Astrocyte of the spinal cord (primary cell): ENCODE measurements at regions not wholly inside any gene's neighbourhood (a gene's known extent, or its start where the extent isn't known, plus 50 kb on each side); places are given as distances from the start of the nearest gene placed in this dataset.
A peak's percentile ranks its signal among the peaks of the same experiment; 100 is the strongest.
"Not testable (repeated sequence)": the region's sequence is repeated elsewhere in the genome, so short reads cannot be mapped to it uniquely, and the experiment has no call there.

Experiments used
- DNase-seq: peaks from one replicate; pipeline ENCODE4 v3.0.0; 2011; ENCODE audit warnings: low read depth, low spot score
- H3K4me3 ChIP-seq: 2 replicates; pipeline ENCODE4 v1.5.1; 2011; ENCODE audit warnings: low read depth, mild to moderate bottlenecking, low read length, moderate library complexity
- in situ Hi-C: cut with HindIII; loops from 2 replicates; pipeline ENCODE4 v1.10.0; 2017; ENCODE audit warnings: low sequenced_read_pairs
- TF ChIP-seq, protein P1 (sequence below): IDR thresholded peaks from 2 replicates; pipeline ENCODE4 v1.5.1; 2012; ENCODE audit warnings: low read depth, mild to moderate bottlenecking, low read length, inconsistent platforms

DNA sequence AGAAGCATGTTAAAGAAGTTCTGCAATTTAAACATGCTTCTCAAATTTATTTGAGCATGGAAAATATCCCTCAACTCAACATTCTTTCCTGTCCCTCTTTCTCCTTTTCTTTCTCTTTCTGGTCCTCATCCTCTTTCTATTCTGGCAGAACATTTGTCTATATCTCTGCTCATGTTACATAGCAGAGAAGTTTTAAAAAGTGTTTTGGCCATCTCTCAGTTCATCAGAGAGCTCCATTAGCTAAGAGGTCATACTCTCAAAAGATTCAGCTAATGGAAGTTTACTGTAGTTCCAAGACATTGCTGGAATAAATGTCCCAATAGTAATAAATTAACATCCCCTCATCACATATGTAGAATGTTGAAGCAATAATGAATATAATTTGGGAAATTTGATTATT lies 53.5 kb downstream of the XCL2 start:
- DNase-seq = no peak
- in situ Hi-C loops = no loop called here
- H3K4me3 ChIP-seq = no peak overlapping the region
- TF ChIP-seq, protein P1, sequence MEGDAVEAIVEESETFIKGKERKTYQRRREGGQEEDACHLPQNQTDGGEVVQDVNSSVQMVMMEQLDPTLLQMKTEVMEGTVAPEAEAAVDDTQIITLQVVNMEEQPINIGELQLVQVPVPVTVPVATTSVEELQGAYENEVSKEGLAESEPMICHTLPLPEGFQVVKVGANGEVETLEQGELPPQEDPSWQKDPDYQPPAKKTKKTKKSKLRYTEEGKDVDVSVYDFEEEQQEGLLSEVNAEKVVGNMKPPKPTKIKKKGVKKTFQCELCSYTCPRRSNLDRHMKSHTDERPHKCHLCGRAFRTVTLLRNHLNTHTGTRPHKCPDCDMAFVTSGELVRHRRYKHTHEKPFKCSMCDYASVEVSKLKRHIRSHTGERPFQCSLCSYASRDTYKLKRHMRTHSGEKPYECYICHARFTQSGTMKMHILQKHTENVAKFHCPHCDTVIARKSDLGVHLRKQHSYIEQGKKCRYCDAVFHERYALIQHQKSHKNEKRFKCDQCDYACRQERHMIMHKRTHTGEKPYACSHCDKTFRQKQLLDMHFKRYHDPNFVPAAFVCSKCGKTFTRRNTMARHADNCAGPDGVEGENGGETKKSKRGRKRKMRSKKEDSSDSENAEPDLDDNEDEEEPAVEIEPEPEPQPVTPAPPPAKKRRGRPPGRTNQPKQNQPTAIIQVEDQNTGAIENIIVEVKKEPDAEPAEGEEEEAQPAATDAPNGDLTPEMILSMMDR = no peak

DNA sequence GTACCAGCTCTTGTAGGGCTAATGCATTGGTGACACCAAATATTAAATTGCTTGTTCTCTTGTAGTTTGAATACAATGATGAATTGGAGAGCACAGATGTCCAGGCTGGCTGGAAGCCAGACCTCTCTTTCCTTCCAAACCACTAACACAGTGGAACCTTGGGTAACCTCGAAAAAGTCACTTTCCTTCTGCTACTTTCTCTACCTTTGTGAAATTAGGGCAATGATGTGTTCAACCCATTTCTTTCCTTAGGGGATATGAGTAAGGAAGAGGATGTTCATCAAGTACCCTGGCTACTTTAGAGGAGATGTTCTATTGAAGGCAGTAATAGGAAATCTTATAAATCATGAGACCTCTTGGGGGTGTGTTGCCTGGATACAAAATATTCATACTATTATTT lies 55.7 kb downstream of the XCL2 start:
- in situ Hi-C loops = no loop called here
- no peak overlapping the region for H3K4me3 ChIP-seq
- DNase-seq = peak; percentile 65
- TF ChIP-seq, protein P1 = no peak

DNA sequence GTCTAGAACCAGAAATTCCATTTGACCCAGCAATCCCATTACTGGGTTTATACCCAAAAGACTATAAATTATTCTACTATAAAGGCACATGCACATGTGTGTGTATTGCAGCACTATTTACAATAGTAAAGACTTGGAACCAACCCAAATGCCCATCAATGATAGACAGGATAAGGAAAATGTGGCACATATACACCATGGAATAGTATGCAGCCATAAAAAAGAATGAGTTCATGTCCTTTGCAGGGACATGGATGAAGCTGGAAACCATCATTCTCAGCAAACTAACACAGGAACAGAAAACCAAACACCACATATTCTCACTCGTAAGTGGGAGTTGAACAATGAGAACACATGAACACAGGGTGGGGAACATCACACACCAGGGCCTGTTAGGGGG lies 57.0 kb downstream of the XCL2 start:
- in situ Hi-C loops, H3K4me3 ChIP-seq, DNase-seq: not testable (repeated sequence)

DNA sequence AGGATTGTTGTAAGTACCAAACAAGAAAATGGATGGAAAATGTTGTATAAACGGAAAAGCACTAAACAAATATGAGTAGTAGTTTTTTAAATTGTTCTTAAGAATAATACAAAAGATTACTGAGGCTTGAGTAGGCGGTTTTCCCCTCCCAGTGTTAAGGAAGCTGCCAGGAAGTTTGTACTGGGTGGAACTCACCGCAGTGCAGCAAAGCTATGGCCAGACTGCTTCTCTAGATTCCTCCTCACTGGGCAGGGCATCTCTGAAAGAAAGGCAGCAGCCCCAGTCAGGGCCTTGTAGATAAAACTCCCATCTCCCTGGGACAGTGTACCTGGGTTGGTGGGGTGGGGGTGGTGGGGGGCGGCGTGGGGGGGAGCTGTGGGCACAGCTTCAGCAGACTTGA lies 58.7 kb downstream of the XCL2 start:
- H3K4me3 ChIP-seq = no peak overlapping the region
- TF ChIP-seq, protein P1 = no peak
- in situ Hi-C loops = no loop called here
- DNase-seq = peak; percentile 50

DNA sequence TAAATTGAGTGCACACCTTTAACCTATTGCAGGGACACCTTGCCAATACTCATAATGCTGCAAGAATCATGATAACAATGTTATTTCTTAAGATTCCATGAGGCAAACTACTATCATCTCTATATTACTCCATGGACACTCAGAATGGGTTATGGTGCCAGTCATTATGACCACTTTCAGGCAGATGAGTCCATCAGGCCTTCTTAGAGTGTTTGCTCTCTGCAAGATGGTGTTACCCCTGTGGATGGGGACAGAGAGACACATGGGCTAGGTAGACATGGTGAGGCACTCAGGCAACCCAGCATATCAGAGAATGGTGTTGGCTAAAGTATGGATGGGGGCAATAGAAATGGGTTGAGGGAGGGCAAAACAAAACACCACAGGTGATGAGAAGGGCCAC lies 59.7 kb downstream of the XCL2 start:
- no peak for DNase-seq
- in situ Hi-C loops = no loop called here
- H3K4me3 ChIP-seq = no peak overlapping the region
- TF ChIP-seq, protein P1 = no peak

DNA sequence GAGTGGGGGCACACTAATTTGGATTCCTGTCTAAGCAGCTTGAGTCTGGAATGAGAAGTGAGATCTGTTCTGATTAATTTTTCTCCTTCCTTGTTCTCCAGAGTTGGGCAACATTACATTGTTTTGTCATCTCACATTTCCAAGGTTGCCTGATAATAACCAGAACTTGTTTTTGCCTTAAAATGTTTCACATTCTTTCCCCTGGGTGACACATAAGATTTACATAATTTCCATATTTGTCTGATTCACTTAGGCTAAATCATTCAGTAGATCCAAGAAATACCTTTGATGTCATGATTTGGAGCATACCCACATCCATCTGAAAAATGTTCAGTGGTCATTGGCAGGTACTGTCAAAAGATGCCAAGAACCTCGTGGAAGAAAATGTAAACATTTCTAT lies 60.3 kb downstream of the XCL2 start:
- in situ Hi-C loops = no loop called here
- TF ChIP-seq, protein P1 = no peak
- peak; percentile 65 for DNase-seq

DNA sequence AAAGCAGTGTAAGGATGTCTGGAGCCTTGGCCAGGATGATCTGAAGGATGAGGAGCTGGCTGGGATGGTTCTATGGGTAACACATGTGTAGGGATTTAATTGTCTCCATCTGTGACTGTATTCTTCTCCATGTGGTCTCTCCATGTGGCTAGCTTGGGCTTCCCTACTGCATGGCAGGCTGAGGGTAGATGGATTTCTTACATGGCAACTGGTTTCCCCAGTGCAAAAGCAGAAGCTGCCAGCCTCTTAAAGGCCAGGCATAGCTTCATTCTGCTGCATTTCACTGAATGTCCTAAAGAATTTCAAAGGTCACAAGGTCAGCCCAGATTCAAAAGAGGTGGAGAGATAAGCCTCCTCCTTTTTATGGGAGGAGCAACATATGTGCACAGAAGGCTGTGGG lies 61.7 kb downstream of the XCL2 start:
- H3K4me3 ChIP-seq = no peak overlapping the region
- TF ChIP-seq, protein P1 = no peak
- in situ Hi-C loops = no loop called here
- DNase-seq = no peak

More for the DNA sequence above, 60.3 kb downstream of the XCL2 start:
- H3K4me3 ChIP-seq = no peak overlapping the region
